Bronchial epithelial cell (primary cell): ENCODE measurements at regions not wholly inside any gene's neighbourhood (a gene's known extent, or its start where the extent isn't known, plus 50 kb on each side); places are given as distances from the start of the nearest gene placed in this dataset.

Experiments used
- DNase-seq: peaks from one replicate; pipeline ENCODE4 v3.0.0-alpha.2; 2010; ENCODE audit warnings: low read depth
- FAIRE-seq: peaks from 2 replicates; lab custom pipeline; 2011; peaks lifted over from hg19 to GRCh38; lab: Jason Lieb, UNC
- H3K27me3 ChIP-seq: 2 replicates; pipeline ENCODE4 v1.5.1; 2011; ENCODE audit warnings: low read length; ENCODE audit not compliant: control insufficient read depth, insufficient read depth
- H3K36me3 ChIP-seq: 2 replicates; pipeline ENCODE4 v1.5.1; 2011; ENCODE audit warnings: low read length; ENCODE audit not compliant: control insufficient read depth, insufficient read depth
- H3K4me3 ChIP-seq: 2 replicates; pipeline ENCODE4 v1.5.1; 2011; ENCODE audit warnings: mild to moderate bottlenecking, low read depth, low read length, control low read depth
- TF ChIP-seq, protein P1 (sequence below): IDR thresholded peaks from 2 replicates; pipeline ENCODE4 v1.5.1; 2011; ENCODE audit warnings: mild to moderate bottlenecking, moderate library complexity, low read length, control low read depth, inconsistent platforms; ENCODE audit not compliant: insufficient read depth, severe bottlenecking

- no peak for DNase-seq
- no peak for FAIRE-seq
- Histone ChIP-seq H3K36me3 (no peaks in the 10 kb centered on the region), H3K27me3 (peaks cover 6% of the 10 kb centered on the region), H3K4me3 (no peak overlapping the region)
- TF ChIP-seq, protein P1, sequence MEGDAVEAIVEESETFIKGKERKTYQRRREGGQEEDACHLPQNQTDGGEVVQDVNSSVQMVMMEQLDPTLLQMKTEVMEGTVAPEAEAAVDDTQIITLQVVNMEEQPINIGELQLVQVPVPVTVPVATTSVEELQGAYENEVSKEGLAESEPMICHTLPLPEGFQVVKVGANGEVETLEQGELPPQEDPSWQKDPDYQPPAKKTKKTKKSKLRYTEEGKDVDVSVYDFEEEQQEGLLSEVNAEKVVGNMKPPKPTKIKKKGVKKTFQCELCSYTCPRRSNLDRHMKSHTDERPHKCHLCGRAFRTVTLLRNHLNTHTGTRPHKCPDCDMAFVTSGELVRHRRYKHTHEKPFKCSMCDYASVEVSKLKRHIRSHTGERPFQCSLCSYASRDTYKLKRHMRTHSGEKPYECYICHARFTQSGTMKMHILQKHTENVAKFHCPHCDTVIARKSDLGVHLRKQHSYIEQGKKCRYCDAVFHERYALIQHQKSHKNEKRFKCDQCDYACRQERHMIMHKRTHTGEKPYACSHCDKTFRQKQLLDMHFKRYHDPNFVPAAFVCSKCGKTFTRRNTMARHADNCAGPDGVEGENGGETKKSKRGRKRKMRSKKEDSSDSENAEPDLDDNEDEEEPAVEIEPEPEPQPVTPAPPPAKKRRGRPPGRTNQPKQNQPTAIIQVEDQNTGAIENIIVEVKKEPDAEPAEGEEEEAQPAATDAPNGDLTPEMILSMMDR: no peak
These were observed 68.9 kb upstream of the PGBD5 start for GRCh38 chr1:230495076-230495475.

- no peak overlapping the region for H3K4me3 ChIP-seq
- peaks cover 6% of the 10 kb centered on the region for H3K27me3 ChIP-seq
- DNase-seq: no peak
- TF ChIP-seq, protein P1: no peak
- no peak for FAIRE-seq
- H3K36me3 ChIP-seq: no peaks in the 10 kb centered on the region
These were observed 68.4 kb upstream of the PGBD5 start for GRCh38 chr1:230494514-230494913.

- DNase-seq (no peak), FAIRE-seq (no peak)
- TF ChIP-seq, protein P1: no peak
- H3K4me3 ChIP-seq: no peak overlapping the region
- no peaks in the 10 kb centered on the region for H3K36me3 ChIP-seq
- H3K27me3 ChIP-seq: peaks cover 6% of the 10 kb centered on the region
These were observed 67.9 kb upstream of the PGBD5 start for GRCh38 chr1:230494026-230494425.

DNA sequence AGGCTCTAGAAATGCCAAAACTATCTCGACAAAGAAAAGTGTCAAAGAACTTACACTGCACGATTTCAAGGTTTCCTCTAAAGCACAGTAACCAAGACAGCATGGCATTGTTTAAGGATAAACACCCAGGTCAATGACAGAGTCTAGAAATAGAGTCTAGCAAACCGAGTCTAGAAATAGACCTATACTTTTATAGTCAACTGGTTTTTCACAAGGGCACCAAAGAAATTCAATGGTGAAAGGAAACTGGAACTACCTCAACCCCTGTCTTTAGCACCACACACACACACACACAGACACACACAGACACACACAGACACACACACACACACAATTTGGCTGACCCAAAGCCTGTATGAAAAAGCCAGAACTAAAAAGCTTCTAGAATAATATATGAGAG is 67.1 kb upstream of the PGBD5 start:
- DNase-seq: no peak
- Histone ChIP-seq H3K4me3 (no peak overlapping the region), H3K36me3 (no peaks in the 10 kb centered on the region), H3K27me3 (peaks cover 6% of the 10 kb centered on the region)
- TF ChIP-seq, protein P1: no peak
- FAIRE-seq: no peak

DNA sequence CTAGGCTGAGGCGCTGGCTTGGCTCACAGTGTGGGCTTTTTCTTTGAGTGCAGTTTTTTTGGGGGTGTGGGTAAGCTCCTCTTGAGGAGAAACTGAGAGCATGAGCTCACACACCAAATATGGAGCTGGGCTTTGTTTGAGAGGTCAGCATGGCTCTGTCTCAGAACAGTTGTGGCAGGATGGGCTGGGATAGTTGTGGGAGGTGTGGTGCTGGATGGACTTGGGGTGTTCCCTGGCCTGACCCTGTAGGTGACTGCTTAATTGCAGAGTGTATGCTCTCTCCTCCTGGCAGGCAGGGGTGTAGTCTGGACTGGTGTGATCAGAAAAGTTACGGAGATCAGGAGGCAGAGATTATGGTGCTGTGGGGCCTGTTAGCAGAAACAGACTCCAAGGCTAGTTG is 64.3 kb upstream of the PGBD5 start:
- H3K36me3 ChIP-seq: no peaks in the 10 kb centered on the region
- H3K4me3 ChIP-seq: no peak overlapping the region
- TF ChIP-seq, protein P1: no peak
- H3K27me3 ChIP-seq: peaks cover 2% of the 10 kb centered on the region
- DNase-seq (no peak), FAIRE-seq (no peak)

DNA sequence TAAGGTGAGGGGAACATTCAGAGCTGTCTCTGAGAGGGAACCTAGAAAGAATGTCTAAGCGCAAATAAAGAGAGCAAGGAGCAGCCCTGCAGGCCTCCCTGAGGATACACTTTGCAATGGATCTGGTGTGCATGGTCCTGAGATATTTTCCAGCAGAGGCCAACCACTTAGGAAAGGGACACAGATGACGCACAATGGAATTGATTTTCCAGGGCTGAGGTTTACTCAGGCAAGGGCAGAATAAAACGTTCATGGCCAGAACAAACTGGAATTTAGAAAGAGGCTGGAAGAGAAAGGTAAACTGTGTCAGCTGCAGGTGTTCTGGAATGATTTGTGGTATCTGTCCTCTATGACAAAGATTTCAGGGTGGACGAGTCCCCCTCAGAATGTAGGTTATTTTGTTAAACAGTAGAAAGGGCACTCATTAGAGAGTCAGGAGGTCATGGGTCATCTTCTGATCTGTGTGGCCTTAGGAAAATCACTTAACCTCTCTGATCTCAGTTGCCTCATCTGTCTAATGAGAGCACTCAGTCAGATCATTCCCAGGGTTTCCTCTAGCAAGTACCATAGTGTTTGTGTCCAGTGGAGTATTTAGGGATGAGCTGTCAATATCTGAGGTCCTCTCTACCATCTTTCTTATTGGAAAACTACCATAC is 61.8 kb upstream of the PGBD5 start:
- TF ChIP-seq, protein P1: no peak
- Histone ChIP-seq H3K36me3 (no peaks in the 10 kb centered on the region), H3K4me3 (no peak overlapping the region), H3K27me3 (no peaks in the 10 kb centered on the region)
- no peak for FAIRE-seq
- no peak for DNase-seq
